AG10803 (cell line): ENCODE measurements at regions not wholly inside any gene's neighbourhood (a gene's known extent, or its start where the extent isn't known, plus 50 kb on each side); places are given as distances from the start of the nearest gene placed in this dataset.

Source experiments
- DNase-seq: peaks from one replicate; pipeline ENCODE4 v3.0.0; 2010; ENCODE audit warnings: low read depth
- H3K4me3 ChIP-seq: 2 replicates; pipeline ENCODE4 v1.5.1; 2011; ENCODE audit warnings: mild to moderate bottlenecking, low read length, control low read depth
- CTCF ChIP-seq: conservative IDR thresholded peaks from 2 replicates; pipeline ENCODE4 v1.5.1; 2011; ENCODE audit warnings: mild to moderate bottlenecking, low read length, control low read depth, inconsistent platforms

DNA sequence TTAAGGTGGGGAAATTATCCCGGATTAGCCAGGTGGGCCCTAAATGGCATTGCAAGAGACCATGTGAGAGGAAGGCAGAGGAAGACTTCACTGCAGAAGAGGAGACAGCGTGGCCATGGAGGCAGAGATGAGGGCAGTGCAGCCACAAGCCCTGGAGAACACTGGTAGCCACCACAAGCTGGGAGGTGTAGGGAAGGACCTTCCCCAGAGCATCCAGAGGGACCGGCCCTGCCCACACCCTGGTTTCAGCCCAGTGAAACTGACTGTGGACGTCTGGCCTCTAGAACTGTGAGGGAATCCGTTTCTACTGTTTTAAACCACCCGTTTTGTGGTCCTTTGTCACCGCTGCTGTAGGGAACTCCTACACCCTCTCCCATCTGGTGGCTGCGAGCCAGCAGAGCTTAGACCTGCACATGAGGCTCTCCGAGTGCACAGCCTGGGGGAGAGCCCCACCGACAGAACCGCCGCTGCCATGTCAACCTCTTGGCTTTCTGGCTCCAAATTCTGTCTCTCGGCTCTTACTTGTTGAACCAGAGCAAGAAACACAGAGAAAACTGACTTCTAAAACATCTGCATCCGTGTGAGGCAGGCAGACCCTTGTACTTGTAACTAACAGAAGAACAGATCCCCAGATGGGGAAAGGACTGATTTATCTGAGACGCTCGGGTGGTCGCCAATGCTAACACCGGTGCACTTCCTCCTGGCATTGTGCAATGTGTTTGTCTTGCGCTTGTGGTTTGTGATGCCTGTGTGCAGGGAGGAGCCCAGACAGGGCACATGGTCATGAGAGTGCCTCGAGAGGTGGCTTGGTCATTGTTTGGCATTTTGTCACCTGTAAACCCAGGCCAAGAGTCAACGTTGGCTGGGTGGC, 90.8 kb upstream of the TMPRSS2 start:
- no peak for DNase-seq

DNA sequence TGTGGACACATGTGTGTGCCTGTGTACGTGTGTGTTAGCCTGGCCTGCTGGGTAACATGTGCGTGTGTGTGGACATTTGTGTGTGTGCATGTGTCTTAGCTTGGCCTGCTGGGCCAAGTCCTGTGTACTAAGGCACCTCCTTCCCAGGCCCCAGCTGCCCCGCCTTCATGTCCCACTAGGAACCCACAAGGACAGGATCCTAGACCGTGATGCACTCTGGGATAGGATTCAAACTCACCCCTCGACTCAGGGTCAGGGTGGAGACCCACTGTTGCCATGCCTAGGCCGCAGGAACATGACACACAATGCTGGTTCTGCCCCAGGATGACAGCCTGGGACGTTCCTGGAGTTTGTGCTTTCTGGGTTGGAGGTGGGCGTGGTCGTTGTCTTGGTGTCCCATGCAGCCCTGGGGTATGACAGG, 89.9 kb upstream of the TMPRSS2 start:
- H3K4me3 ChIP-seq: no peak overlapping the region
- TF ChIP-seq CTCF: no peak
- no peak for DNase-seq

More for the DNA sequence above, 90.8 kb upstream of the TMPRSS2 start:
- H3K4me3 ChIP-seq: no peak overlapping the region
- no peak for TF ChIP-seq CTCF

DNA sequence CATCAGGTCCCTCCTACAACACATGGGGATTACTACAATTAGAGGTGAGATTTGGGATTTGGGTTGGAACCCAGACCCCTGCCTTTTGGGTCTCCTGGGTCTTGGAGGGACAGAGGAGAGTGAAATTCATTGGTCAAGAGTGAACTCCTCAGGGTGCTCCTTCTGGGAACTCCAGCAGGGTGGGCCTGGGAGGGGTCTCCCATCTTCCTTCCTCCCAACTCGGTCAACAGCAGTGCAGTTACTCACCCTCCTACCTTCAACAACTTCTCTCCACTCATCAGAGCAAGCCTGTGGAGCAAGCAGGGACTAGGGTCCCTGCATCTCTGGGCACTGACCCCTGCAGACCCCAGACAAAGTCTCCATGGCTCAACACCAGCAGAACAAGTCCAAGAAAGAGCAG, 89.3 kb upstream of the TMPRSS2 start:
- no peak overlapping the region for H3K4me3 ChIP-seq
- no peak for TF ChIP-seq CTCF
- DNase-seq: no peak

- DNase-seq: no peak
- no peak overlapping the region for H3K4me3 ChIP-seq
- no peak for TF ChIP-seq CTCF
These were observed 88.4 kb upstream of the TMPRSS2 start for GRCh38 chr21:41596241-41596925.

DNA sequence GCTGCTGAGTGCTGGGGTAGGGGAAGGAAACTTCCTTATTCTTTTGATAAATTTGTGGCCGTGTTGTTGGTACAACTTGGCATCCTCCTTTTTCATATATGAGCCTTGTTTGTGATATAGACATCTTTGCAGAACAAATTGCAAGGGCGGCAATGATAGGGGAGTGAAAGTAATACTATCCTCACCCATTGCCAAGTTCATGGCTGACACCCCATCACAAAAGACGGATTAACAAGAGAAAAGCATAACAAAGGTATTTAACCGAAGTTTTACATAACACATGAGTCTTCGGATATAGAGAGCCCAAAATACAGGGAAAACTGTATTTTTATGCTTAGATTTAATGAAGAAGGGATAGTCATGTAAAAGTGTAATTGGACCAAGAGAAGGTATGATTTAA, 86.3 kb upstream of the TMPRSS2 start:
- H3K4me3 ChIP-seq: no peak overlapping the region
- DNase-seq: no peak
- TF ChIP-seq CTCF: no peak

GRCh38 chr21:41593760-41594138, 85.8 kb upstream of the TMPRSS2 start:
- TF ChIP-seq CTCF: no peak
- no peak for DNase-seq
- no peak overlapping the region for H3K4me3 ChIP-seq
